Left hindlimb (tissue), 1 donor: ENCODE measurements at regions not wholly inside any gene's neighbourhood (a gene's known extent, or its start where the extent isn't known, plus 50 kb on each side); places are given as distances from the start of the nearest gene placed in this dataset.

Source experiments
- DNase-seq: peaks from one replicate; pipeline ENCODE4 v3.0.0-alpha.2; 2018

- no peak for DNase-seq
Observed at GRCh38 chr5:3004361-3005080, 253.0 kb upstream of the IRX2 start.

- DNase-seq = no peak
Observed at GRCh38 chr5:3002230-3002629, 250.8 kb upstream of the IRX2 start.

GRCh38 chr5:3000631-3001030, 249.2 kb upstream of the IRX2 start:
- no peak for DNase-seq

GRCh38 chr5:2999926-3000325, 248.4 kb upstream of the IRX2 start:
- no peak for DNase-seq

- DNase-seq = no peak
Observed at GRCh38 chr5:2998106-2998505, 246.6 kb upstream of the IRX2 start.

- no peak for DNase-seq
Observed at GRCh38 chr5:2997179-2997578, 245.7 kb upstream of the IRX2 start.

GRCh38 chr5:2996687-2997086, 245.2 kb upstream of the IRX2 start:
- DNase-seq = no peak

- DNase-seq = no peak
Observed at GRCh38 chr5:2996248-2996647, 244.8 kb upstream of the IRX2 start.

GRCh38 chr5:2995667-2996066, 244.2 kb upstream of the IRX2 start:
- DNase-seq = no peak

- no peak for DNase-seq
Observed at GRCh38 chr5:2995035-2995434, 243.6 kb upstream of the IRX2 start.

GRCh38 chr5:2993771-2994170, 242.3 kb upstream of the IRX2 start:
- DNase-seq = no peak

- DNase-seq = no peak
Observed at GRCh38 chr5:2993301-2993700, 241.8 kb upstream of the IRX2 start.

- no peak for DNase-seq
Observed at GRCh38 chr5:2992806-2993205, 241.3 kb upstream of the IRX2 start.

GRCh38 chr5:2991884-2992283, 240.4 kb upstream of the IRX2 start:
- DNase-seq = no peak

GRCh38 chr5:2989517-2989916, 238.0 kb upstream of the IRX2 start:
- no peak for DNase-seq

GRCh38 chr5:2986301-2986700, 234.8 kb upstream of the IRX2 start:
- no peak for DNase-seq

GRCh38 chr5:2985718-2986117, 234.2 kb upstream of the IRX2 start:
- no peak for DNase-seq

- no peak for DNase-seq
Observed at GRCh38 chr5:2983583-2984300, 232.3 kb upstream of the IRX2 start.

- no peak for DNase-seq
Observed at GRCh38 chr5:2981652-2982051, 230.2 kb upstream of the IRX2 start.

GRCh38 chr5:2981035-2981434, 229.6 kb upstream of the IRX2 start:
- no peak for DNase-seq

- no peak for DNase-seq
Observed at GRCh38 chr5:2960294-2960693, 208.8 kb upstream of the IRX2 start.

GRCh38 chr5:2958976-2959375, 207.5 kb upstream of the IRX2 start:
- DNase-seq = no peak

GRCh38 chr5:2948875-2949274, 197.4 kb upstream of the IRX2 start:
- DNase-seq = no peak

- no peak for DNase-seq
Observed at GRCh38 chr5:2946315-2946714, 194.8 kb upstream of the IRX2 start.

GRCh38 chr5:2936413-2936812, 184.9 kb upstream of the IRX2 start:
- DNase-seq = no peak
